CD4-positive, alpha-beta T cell treated with Interleukin-21 for 1 hour (primary cell): ENCODE measurements at regions not wholly inside any gene's neighbourhood (a gene's known extent, or its start where the extent isn't known, plus 50 kb on each side); places are given as distances from the start of the nearest gene placed in this dataset.

Experiments
- DNase-seq: peaks from one replicate; pipeline ENCODE4 v3.0.0-alpha.2; 2020

- DNase-seq, result no peak
These were observed 95.9 kb upstream of the KLHL25 start for GRCh38 chr15:85890620-85890980.

- no peak for DNase-seq
These were observed 96.7 kb upstream of the KLHL25 start for GRCh38 chr15:85891470-85891869.

- no peak for DNase-seq
These were observed 97.5 kb upstream of the KLHL25 start for GRCh38 chr15:85892232-85892631.

- no peak for DNase-seq
These were observed 102.6 kb upstream of the KLHL25 start for GRCh38 chr15:85897207-85897894.

- no peak for DNase-seq
These were observed 103.4 kb upstream of the KLHL25 start for GRCh38 chr15:85897895-85898717.

- DNase-seq, result no peak
These were observed 105.2 kb upstream of the KLHL25 start for GRCh38 chr15:85899927-85900326.

GRCh38 chr15:85905751-85906450 is 111.2 kb upstream of the KLHL25 start:
- no peak for DNase-seq

GRCh38 chr15:85906640-85907039 is 111.9 kb upstream of the KLHL25 start:
- DNase-seq, result no peak

GRCh38 chr15:85910834-85911233 is 116.1 kb upstream of the KLHL25 start:
- DNase-seq, result no peak

GRCh38 chr15:85913461-85913860 is 118.7 kb upstream of the KLHL25 start:
- DNase-seq, result no peak

- no peak for DNase-seq
These were observed 126.2 kb upstream of the KLHL25 start for GRCh38 chr15:85920956-85921355.

GRCh38 chr15:85924088-85924487 is 129.4 kb upstream of the KLHL25 start:
- no peak for DNase-seq

GRCh38 chr15:85925649-85926237 is 131.0 kb upstream of the KLHL25 start:
- no peak for DNase-seq

GRCh38 chr15:85926834-85927233 is 132.1 kb upstream of the KLHL25 start:
- no peak for DNase-seq

- peak; percentile 24 for DNase-seq
These were observed 133.3 kb upstream of the KLHL25 start for GRCh38 chr15:85927931-85928537.

- no peak for DNase-seq
These were observed 135.1 kb upstream of the KLHL25 start for GRCh38 chr15:85929786-85930185.

- DNase-seq, result no peak
These were observed 137.7 kb upstream of the KLHL25 start for GRCh38 chr15:85932391-85932790.

- no peak for DNase-seq
These were observed 140.0 kb upstream of the KLHL25 start for GRCh38 chr15:85934691-85935090.

GRCh38 chr15:85935182-85935581 is 140.5 kb upstream of the KLHL25 start:
- DNase-seq, result no peak

GRCh38 chr15:85937661-85938060 is 142.0 kb upstream of the AGBL1 start:
- DNase-seq, result no peak

GRCh38 chr15:85941186-85941855 is 138.3 kb upstream of the AGBL1 start:
- no peak for DNase-seq

- no peak for DNase-seq
These were observed 137.0 kb upstream of the AGBL1 start for GRCh38 chr15:85942632-85943031.
